NOMO-1 (cell line): ENCODE measurements at regions not wholly inside any gene's neighbourhood (a gene's known extent, or its start where the extent isn't known, plus 50 kb on each side); places are given as distances from the start of the nearest gene placed in this dataset.

Experiments
- DNase-seq, 2 experiments: peaks; one replicate each; lab custom pipeline; 2025; ENCODE audit not compliant: unreplicated experiment in 2 of 2; lab: John Stamatoyannopoulos, UW

GRCh38 chr13:46949211-46949610 lies 52.4 kb upstream of the HTR2A start:
- no peak for DNase-seq

GRCh38 chr13:46948338-46948737 lies 51.5 kb upstream of the HTR2A start:
- DNase-seq: no peak

DNA sequence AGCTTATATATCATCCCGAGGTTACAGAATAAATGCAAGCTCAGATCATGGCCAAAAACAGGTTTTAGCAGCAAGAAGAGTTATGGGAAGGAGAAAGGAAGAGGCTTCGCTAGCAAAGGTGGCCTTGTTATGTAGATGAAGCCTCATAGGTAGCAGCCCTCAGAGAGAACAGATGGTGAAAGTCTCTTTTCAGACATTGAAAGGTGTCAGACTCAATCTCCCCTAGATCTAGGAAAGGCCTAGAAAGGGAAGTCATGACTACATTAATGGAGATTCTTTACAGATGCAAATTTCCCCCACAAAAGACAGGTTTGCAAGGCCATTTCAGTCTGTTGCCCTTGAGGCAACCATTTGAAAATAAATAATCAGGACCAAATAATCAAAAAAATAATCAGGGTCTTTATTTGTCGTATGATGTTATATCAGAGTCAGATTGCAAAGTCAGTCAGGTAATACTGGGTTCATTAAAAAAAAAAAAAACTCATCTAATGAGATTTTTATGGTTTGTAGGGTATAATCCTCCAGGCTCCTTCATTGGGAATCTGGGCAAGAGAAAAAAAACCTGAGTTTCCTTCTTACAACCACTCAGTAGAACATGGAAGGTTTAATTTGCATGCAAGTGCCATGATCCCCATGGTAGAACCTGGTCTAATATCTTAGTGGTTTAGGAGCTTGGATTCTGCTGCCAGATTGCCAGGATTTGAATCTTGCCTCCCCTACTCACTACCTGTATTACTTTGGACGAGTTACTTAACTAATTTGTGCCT lies 50.8 kb upstream of the HTR2A start:
- DNase-seq: no peak
